WERI-Rb-1 (cell line): ENCODE measurements at regions not wholly inside any gene's neighbourhood (a gene's known extent, or its start where the extent isn't known, plus 50 kb on each side); places are given as distances from the start of the nearest gene placed in this dataset.

Experiments used
- DNase-seq: peaks from one replicate; pipeline ENCODE4 v3.0.0-alpha.2; 2020
- H3K27ac ChIP-seq: fragments of 250-450 bp; sonication (Bioruptor Pico); 2 replicates; pipeline ENCODE4 v1.5.1; 2020; ENCODE audit warnings: mild to moderate bottlenecking, moderate library complexity
- H3K27me3 ChIP-seq: fragments of 250-450 bp; sonication (Bioruptor Pico); 2 replicates; pipeline ENCODE4 v1.5.1; 2021; ENCODE audit warnings: mild to moderate bottlenecking, low read depth, moderate library complexity; ENCODE audit not compliant: insufficient read depth, severe bottlenecking
- H3K36me3 ChIP-seq: fragments of 250-450 bp; sonication (Bioruptor Pico); 2 replicates; pipeline ENCODE4 v1.5.1; 2020; ENCODE audit warnings: mild to moderate bottlenecking, moderate library complexity
- H3K4me3 ChIP-seq: 2 replicates; pipeline ENCODE4 v1.5.1; 2011; ENCODE audit warnings: low read depth, mild to moderate bottlenecking, control low read depth, low read length
- H3K9me3 ChIP-seq: fragments of 250-450 bp; sonication (Bioruptor Pico); 2 replicates; pipeline ENCODE4 v1.5.1; 2021; ENCODE audit warnings: mild to moderate bottlenecking, moderate library complexity; ENCODE audit not compliant: severe bottlenecking
- TF ChIP-seq, protein P1 (sequence below): IDR thresholded peaks from 2 replicates; pipeline ENCODE4 v1.5.1; 2011; ENCODE audit warnings: low read depth, mild to moderate bottlenecking, control low read depth, inconsistent platforms, low read length

DNA sequence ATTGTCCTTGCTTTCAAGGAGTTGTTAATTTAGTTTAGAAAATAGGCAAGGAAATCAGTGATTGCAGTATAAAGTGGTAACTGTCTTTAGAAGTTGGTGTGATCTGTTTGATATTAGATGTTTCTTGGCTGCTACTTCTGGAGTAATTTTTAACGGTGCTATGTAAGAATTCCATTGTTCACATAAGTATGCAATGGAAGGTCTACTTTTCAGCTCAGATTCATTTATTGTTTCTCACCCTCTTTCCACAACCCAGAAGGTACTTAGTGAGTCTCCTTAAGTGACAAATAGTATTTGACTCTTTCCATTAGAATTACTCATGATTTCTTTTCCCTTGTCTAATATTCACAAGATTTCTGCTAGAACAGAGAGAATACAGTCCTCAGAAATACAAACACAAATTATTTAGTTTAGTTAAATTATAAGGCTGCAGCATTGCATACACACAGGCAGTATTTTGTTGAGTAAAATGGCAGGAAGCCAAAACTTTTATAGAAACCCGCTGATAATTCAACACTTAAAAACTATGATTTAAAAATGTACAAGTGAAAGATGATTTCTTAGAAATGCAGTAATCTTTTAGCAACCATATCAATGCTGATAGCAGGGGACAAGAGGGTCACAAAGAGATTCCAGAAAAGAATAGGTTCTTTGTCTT is 554.3 kb downstream of the CD109 start:
- TF ChIP-seq, protein P1, sequence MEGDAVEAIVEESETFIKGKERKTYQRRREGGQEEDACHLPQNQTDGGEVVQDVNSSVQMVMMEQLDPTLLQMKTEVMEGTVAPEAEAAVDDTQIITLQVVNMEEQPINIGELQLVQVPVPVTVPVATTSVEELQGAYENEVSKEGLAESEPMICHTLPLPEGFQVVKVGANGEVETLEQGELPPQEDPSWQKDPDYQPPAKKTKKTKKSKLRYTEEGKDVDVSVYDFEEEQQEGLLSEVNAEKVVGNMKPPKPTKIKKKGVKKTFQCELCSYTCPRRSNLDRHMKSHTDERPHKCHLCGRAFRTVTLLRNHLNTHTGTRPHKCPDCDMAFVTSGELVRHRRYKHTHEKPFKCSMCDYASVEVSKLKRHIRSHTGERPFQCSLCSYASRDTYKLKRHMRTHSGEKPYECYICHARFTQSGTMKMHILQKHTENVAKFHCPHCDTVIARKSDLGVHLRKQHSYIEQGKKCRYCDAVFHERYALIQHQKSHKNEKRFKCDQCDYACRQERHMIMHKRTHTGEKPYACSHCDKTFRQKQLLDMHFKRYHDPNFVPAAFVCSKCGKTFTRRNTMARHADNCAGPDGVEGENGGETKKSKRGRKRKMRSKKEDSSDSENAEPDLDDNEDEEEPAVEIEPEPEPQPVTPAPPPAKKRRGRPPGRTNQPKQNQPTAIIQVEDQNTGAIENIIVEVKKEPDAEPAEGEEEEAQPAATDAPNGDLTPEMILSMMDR, result no peak
- no peak overlapping the region for H3K27ac ChIP-seq
- no peaks in the 10 kb centered on the region for H3K36me3 ChIP-seq
- no peak for DNase-seq
- H3K4me3 ChIP-seq, result no peak overlapping the region
- H3K9me3 ChIP-seq, result no peaks in the 10 kb centered on the region
- peaks cover 6% of the 10 kb centered on the region for H3K27me3 ChIP-seq

DNA sequence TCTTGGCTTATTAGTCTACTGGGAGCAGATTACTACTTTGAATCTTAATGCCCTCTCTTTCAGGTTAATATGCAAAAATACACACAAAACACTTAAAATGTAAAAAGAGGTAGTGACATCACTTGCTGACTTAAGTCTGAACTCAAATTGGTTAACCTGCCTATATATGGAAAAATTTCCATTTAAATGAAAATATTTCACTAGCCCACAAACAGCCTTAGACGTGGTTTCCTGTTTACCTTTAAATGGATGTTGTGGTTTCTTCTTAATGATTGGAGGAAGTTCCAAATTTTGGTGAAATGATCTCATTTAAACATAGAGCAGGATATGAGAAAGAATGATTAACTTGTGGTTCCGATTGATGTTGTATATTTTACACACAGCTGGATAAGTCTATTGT is 553.7 kb downstream of the CD109 start:
- Histone ChIP-seq H3K9me3 (no peaks in the 10 kb centered on the region), H3K27ac (no peak overlapping the region), H3K36me3 (no peaks in the 10 kb centered on the region), H3K4me3 (no peak overlapping the region), H3K27me3 (peaks cover 6% of the 10 kb centered on the region)
- TF ChIP-seq, protein P1, result no peak
- DNase-seq, result no peak

DNA sequence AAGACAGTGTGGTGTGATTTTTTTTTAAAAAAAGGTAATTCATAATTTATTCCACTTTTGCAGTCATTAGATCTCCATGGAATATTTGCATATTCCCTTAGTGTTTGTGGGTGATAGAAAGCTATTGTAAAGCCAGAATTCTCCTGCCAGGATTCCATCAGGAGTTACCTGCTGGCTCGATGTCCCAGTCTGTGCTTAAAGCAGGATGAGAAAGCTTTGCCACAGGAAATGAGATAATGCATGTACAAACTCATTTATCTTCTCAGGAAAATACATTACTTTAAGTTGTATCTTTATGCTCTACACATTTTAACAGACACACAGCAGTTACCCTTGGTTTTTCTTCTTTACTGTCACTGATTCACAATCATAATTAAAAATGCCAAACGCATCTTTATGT is 553.0 kb downstream of the CD109 start:
- TF ChIP-seq, protein P1, result no peak
- no peaks in the 10 kb centered on the region for H3K36me3 ChIP-seq
- peaks cover 6% of the 10 kb centered on the region for H3K27me3 ChIP-seq
- H3K27ac ChIP-seq, result no peak overlapping the region
- no peaks in the 10 kb centered on the region for H3K9me3 ChIP-seq
- H3K4me3 ChIP-seq, result no peak overlapping the region
- DNase-seq, result no peak

DNA sequence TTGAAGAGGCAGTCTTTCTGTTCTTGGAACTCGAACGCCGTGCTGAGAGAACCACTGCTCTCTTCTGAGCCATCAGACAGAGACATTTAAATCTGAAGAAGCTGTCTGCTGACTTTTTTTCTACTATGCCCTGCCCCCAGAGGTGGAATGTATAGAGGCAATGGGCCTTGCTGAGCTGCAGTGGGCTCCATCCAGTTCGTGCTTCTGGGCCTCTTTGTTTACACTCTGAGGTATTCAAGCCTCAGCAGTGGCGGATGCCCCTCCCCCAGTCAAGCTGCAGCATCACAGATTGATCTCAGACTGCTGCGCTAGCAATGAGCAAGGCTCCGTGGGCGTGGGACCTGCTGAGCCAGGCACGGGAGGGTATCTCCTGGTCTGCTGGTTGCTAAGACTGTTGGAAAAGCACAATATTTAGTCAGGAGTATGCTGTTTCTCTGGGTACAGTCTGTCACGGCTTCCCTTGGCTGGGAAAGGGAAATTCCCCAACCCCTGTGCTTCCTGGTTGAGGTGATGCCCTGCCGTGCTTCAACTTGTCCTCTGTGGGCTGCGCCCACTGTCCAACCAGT is 526.8 kb downstream of the CD109 start:
- Histone ChIP-seq H3K36me3 (no peaks in the 10 kb centered on the region), H3K4me3 (no peak overlapping the region), H3K27ac (no peak overlapping the region), H3K27me3 (peaks cover 24% of the 10 kb centered on the region), H3K9me3 (no peaks in the 10 kb centered on the region)
- DNase-seq, result no peak
- TF ChIP-seq, protein P1, result no peak

DNA sequence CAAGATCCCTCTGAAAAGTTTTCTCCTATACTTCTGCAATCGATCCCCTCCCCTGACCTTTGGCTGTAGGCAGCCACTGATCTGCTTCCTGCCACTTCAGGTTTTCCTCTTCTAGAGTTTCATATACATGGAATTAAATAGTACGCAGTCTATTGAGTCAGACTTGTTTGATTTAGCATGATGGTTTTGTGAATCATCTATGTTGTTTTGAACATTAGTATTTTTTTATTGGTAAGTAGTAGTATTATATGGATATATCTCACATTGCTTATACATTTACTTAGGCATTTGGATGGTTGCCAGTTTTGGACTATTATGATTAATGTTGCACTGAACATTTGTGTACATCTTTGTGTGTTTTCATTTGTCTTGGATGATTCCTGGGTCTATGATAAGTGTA is 518.0 kb downstream of the CD109 start:
- Histone ChIP-seq H3K27ac (no peak overlapping the region), H3K4me3 (no peak overlapping the region), H3K36me3 (no peaks in the 10 kb centered on the region), H3K27me3 (peaks cover 14% of the 10 kb centered on the region), H3K9me3 (no peaks in the 10 kb centered on the region)
- TF ChIP-seq, protein P1, result no peak
- DNase-seq, result no peak

DNA sequence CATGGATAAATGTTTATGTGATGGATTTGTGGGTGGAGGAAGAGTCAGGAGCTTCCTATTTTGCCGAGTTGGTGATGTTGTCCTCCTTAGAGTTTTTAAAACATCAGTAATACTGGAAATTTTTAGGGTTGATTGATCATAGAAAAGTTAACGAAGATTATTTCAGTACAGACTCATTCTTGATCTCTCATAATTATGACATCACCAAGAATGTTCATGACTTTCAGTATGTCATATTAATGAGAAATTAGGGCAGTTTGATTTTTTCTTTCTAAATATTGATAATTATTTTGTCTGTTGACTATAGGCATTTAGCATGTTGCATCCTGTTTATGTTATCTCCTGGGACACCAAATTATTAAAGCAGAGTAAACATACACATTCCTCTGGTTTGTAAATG is 512.2 kb downstream of the CD109 start:
- H3K27ac ChIP-seq, result no peak overlapping the region
- TF ChIP-seq, protein P1, result no peak
- no peaks in the 10 kb centered on the region for H3K36me3 ChIP-seq
- H3K4me3 ChIP-seq, result no peak overlapping the region
- no peaks in the 10 kb centered on the region for H3K9me3 ChIP-seq
- peaks cover 11% of the 10 kb centered on the region for H3K27me3 ChIP-seq
- DNase-seq, result no peak
